ENCODE measurements at regions not wholly inside any gene's neighbourhood (a gene's known extent, or its start where the extent isn't known, plus 50 kb on each side); places are given as distances from the start of the nearest gene placed in this dataset.

DNA sequence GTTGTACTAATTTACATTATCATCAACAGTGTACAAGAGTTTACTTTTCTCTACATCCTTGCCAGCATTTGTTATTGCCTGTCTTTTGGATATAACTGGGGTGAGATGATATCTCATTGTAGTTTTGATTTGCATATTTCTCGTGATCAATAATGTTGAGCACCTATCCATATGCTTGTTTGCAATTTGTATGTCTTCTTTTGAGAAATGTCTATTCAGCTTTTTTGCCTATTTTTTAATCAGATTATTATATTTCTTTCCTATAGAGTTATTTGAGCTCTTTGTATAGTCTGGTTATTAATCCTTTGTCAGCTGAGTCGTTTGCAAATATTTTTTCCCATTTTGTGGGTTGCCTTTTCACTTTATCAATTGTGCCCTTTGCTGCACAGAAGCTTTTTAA, 540.8 kb upstream of the SGO1 start:
- no peak for TF ChIP-seq CTCF (IDR thresholded peaks at IDR 0.05; ENCODE audit: low read length)
- TF ChIP-seq EZH2 (optimal IDR thresholded peaks at IDR 0.05; ENCODE audit: low read depth, low read length), result no peak
- no peak for TF ChIP-seq EZH2phosphoT487 (IDR thresholded peaks at IDR 0.05; ENCODE audit: low read length)
